HL-60 (cell line): ENCODE measurements at regions not wholly inside any gene's neighbourhood (a gene's known extent, or its start where the extent isn't known, plus 50 kb on each side); places are given as distances from the start of the nearest gene placed in this dataset.

ENCODE experiments used
- DNase-seq, 2 experiments: peaks; one replicate each; pipeline ENCODE4 v3.0.0-alpha.2; 2010 to 2020; ENCODE audit warnings: low read depth in 1 of 2, low spot score in 1 of 2
- H3K27ac ChIP-seq: fragments of 250-450 bp; sonication (Bioruptor Pico); replicated peaks from 2 replicates; pipeline ENCODE4 v1.5.1; 2020; ENCODE audit warnings: mild to moderate bottlenecking, moderate library complexity
- H3K27me3 ChIP-seq: fragments of 250-450 bp; sonication (Bioruptor Pico); 2 replicates; pipeline ENCODE4 v1.5.1; 2021; ENCODE audit warnings: mild to moderate bottlenecking, moderate library complexity; ENCODE audit not compliant: insufficient read depth, poor library complexity, severe bottlenecking
- H3K4me3 ChIP-seq: replicated peaks from 2 replicates; pipeline ENCODE4 v1.5.1; 2011; ENCODE audit warnings: mild to moderate bottlenecking, control low read depth, low read length; ENCODE audit not compliant: insufficient read depth
- GABPA ChIP-seq: IDR thresholded peaks from 2 replicates; pipeline ENCODE4 v1.6.1; 2012; ENCODE audit warnings: low read depth
- POLR2AphosphoS5 ChIP-seq: IDR thresholded peaks from 2 replicates; pipeline ENCODE4 v1.6.1; 2012; ENCODE audit warnings: low read depth
- SPI1 ChIP-seq: IDR thresholded peaks from 2 replicates; pipeline ENCODE4 v1.6.1; 2012; ENCODE audit warnings: low read depth, mild to moderate bottlenecking, borderline replicate concordance
- TF ChIP-seq, protein P1 (sequence below): IDR thresholded peaks from 2 replicates; pipeline ENCODE4 v1.6.1; 2012; ENCODE audit warnings: low read depth; ENCODE audit not compliant: insufficient replicate concordance
- TF ChIP-seq, protein P2 (sequence below): IDR thresholded peaks from one replicate; pipeline ENCODE4 v1.5.1; 2011; ENCODE audit warnings: low read length, control low read depth, inconsistent platforms; ENCODE audit not compliant: insufficient read depth

DNA sequence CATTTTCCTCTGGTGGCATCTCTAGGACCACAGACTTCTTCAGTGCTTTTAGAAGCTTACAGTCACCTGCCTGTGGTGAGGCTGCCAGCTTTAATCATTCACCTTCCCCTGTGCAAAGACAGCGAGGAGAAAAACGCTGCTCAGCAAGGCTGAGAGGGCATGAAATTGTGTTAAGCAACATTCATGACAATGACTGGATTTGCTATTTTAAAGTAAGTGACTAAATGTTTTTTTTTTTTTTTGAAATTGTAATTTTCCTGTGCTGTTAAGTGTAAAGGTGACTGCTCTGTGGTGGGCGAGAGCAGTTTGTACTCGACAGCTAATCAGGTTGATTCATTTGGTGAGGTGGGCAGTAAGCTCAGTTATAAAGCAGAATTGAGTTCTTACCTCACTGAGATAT is 240.4 kb downstream of the NSUN3 start:
- TF ChIP-seq, protein P1, sequence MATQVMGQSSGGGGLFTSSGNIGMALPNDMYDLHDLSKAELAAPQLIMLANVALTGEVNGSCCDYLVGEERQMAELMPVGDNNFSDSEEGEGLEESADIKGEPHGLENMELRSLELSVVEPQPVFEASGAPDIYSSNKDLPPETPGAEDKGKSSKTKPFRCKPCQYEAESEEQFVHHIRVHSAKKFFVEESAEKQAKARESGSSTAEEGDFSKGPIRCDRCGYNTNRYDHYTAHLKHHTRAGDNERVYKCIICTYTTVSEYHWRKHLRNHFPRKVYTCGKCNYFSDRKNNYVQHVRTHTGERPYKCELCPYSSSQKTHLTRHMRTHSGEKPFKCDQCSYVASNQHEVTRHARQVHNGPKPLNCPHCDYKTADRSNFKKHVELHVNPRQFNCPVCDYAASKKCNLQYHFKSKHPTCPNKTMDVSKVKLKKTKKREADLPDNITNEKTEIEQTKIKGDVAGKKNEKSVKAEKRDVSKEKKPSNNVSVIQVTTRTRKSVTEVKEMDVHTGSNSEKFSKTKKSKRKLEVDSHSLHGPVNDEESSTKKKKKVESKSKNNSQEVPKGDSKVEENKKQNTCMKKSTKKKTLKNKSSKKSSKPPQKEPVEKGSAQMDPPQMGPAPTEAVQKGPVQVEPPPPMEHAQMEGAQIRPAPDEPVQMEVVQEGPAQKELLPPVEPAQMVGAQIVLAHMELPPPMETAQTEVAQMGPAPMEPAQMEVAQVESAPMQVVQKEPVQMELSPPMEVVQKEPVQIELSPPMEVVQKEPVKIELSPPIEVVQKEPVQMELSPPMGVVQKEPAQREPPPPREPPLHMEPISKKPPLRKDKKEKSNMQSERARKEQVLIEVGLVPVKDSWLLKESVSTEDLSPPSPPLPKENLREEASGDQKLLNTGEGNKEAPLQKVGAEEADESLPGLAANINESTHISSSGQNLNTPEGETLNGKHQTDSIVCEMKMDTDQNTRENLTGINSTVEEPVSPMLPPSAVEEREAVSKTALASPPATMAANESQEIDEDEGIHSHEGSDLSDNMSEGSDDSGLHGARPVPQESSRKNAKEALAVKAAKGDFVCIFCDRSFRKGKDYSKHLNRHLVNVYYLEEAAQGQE, result no peak
- TF ChIP-seq SPI1, result no peak
- TF ChIP-seq GABPA, result no peak
- TF ChIP-seq, protein P2, sequence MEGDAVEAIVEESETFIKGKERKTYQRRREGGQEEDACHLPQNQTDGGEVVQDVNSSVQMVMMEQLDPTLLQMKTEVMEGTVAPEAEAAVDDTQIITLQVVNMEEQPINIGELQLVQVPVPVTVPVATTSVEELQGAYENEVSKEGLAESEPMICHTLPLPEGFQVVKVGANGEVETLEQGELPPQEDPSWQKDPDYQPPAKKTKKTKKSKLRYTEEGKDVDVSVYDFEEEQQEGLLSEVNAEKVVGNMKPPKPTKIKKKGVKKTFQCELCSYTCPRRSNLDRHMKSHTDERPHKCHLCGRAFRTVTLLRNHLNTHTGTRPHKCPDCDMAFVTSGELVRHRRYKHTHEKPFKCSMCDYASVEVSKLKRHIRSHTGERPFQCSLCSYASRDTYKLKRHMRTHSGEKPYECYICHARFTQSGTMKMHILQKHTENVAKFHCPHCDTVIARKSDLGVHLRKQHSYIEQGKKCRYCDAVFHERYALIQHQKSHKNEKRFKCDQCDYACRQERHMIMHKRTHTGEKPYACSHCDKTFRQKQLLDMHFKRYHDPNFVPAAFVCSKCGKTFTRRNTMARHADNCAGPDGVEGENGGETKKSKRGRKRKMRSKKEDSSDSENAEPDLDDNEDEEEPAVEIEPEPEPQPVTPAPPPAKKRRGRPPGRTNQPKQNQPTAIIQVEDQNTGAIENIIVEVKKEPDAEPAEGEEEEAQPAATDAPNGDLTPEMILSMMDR, result no peak
- no peak for TF ChIP-seq POLR2AphosphoS5
- Histone ChIP-seq H3K4me3 (no peak overlapping the region), H3K27ac (no peak overlapping the region), H3K27me3 (no peaks in the 10 kb centered on the region)
- no peak for DNase-seq

GRCh38 chr3:94303897-94304296 is 241.0 kb downstream of the NSUN3 start:
- no peaks in the 10 kb centered on the region for H3K27me3 ChIP-seq
- no peak overlapping the region for H3K27ac ChIP-seq
- no peak for TF ChIP-seq POLR2AphosphoS5
- TF ChIP-seq, protein P2, result no peak
- TF ChIP-seq, protein P1, result no peak
- no peak for TF ChIP-seq GABPA
- no peak for TF ChIP-seq SPI1
- no peak for DNase-seq
- H3K4me3 ChIP-seq, result no peak overlapping the region

DNA sequence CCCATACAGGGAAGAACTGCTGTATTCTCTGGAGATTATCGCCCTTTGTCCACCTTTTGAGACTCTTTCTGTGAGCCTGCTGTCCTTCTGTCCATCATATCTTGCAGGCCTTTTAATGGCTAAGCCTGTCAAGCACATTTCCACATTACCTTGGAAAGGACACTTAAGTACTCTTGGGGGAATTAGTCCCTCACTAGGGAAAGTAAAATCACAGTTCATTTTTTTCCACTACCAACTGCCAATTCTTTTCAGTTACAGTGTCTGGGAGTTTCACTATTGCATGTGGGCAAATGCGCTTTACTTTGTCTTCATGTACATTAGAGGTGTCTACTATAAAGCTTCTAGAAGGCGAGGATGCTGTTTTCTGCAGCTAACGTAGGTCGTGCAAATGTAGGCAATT is 242.1 kb downstream of the NSUN3 start:
- no peak for DNase-seq
- no peak overlapping the region for H3K27ac ChIP-seq
- TF ChIP-seq GABPA (no peak), SPI1 (no peak), POLR2AphosphoS5 (no peak)
- TF ChIP-seq, protein P1, result no peak
- TF ChIP-seq, protein P2, result no peak

More for the DNA sequence above, 242.1 kb downstream of the NSUN3 start:
- H3K27me3 ChIP-seq, result no peaks in the 10 kb centered on the region
- no peak overlapping the region for H3K4me3 ChIP-seq
